ENCODE measurements at regions not wholly inside any gene's neighbourhood (a gene's known extent, or its start where the extent isn't known, plus 50 kb on each side); places are given as distances from the start of the nearest gene placed in this dataset.

GRCh38 chr12:24127919-24128721 is 178.7 kb upstream of the SOX5 start (continued):
- no peak for TF ChIP-seq ZNF503 (CRISPR knock-in tag; IDR thresholded peaks at IDR 0.05)

GRCh38 chr12:24125280-24125679 is 175.8 kb upstream of the SOX5 start:
- DNase-seq (ENCODE audit: low spot score): no peak
- Histone ChIP-seq H3K79me2 (ENCODE audit: insufficient read depth, low read length) (no peaks in the 10 kb centered on the region), H4K20me1 (ENCODE audit: insufficient read depth, low read length) (no peaks in the 10 kb centered on the region), H3K9ac (ENCODE audit: insufficient read depth, low read depth, low read length) (no peak overlapping the region), H3K4me2 (ENCODE audit: low read depth, low read length) (no peak overlapping the region), H3K27me3 (ENCODE audit: control insufficient read depth in 1 of 2, insufficient read depth in 2 of 2, low read length in 2 of 2) (peaks cover 0 to 12% of the 10 kb centered on the region in 2 experiments; a peak in 1 of 5 replicates), H3K9me3 (ENCODE audit: low read length) (no peaks in the 10 kb centered on the region), H2AFZ (ENCODE audit: low read length) (no peak overlapping the region), H3K4me1 (ENCODE audit: insufficient read depth, low read length) (peaks cover 7% of the 10 kb centered on the region), H3K4me3 (replicated peaks in 1 of 3; ENCODE audit: insufficient read depth in 1 of 3, low read depth in 2 of 3, low read length in 3 of 3) (no peak overlapping the region), H3K36me3 (replicated peaks in 1 of 2; ENCODE audit: control insufficient read depth in 1 of 2, insufficient read depth in 2 of 2, low read length in 2 of 2) (no peaks in the 10 kb centered on the region), H3K27ac (ENCODE audit: extremely low read length, insufficient read depth, low read length) (no peak overlapping the region)
- FAIRE-seq: no peak
- ATAC-seq: no peak
- in situ Hi-C loops (cut with HindIII; ENCODE audit: extremely low pct_ligation_motif_present, low pct_unique_long_range_greater_than_20kb): no loop called here
- TF ChIP-seq NFYB (CRISPR knock-in tag; IDR thresholded peaks at IDR 0.05) (no peak), MEIS2 (CRISPR knock-in tag; IDR thresholded peaks at IDR 0.05) (no peak), ZBTB42 (CRISPR knock-in tag; IDR thresholded peaks at IDR 0.05) (no peak), SMAD9 (CRISPR knock-in tag; IDR thresholded peaks at IDR 0.05) (no peak), CEBPB (IDR thresholded peaks at IDR 0.05; ENCODE audit: borderline replicate concordance, low read depth, low read length) (no peak), RBFOX2 (IDR thresholded peaks at IDR 0.05; ENCODE audit: low read depth, low read length) (no peak), GATA4 (IDR thresholded peaks at IDR 0.05; ENCODE audit: borderline replicate concordance, low read depth) (no peak), ZNF850 (CRISPR knock-in tag; conservative IDR thresholded peaks at IDR 0.05) (no peak), KLF13 (CRISPR knock-in tag; IDR thresholded peaks at IDR 0.05) (no peak), ZNF17 (CRISPR knock-in tag; IDR thresholded peaks at IDR 0.05) (no peak), GFI1 (CRISPR knock-in tag; IDR thresholded peaks at IDR 0.05; ENCODE audit: borderline replicate concordance) (no peak), ZHX2 (IDR thresholded peaks at IDR 0.05; ENCODE audit: low read depth) (no peak), ZHX2 (CRISPR knock-in tag; IDR thresholded peaks at IDR 0.05; ENCODE audit: borderline replicate concordance) (no peak)
- ChIA-PET CTCF (ENCODE audit: low intra/inter-chr PET ratio, low total read pairs) (no interaction called here), POLR2A (no interaction called here)
- 32% methylated on average over 4 of the region's 4 CpGs for WGBS (ENCODE audit: low lambda C conversion rate)
- intact Hi-C loops (cut with micrococcal nuclease; ENCODE audit: unreplicated experiment): no loop called here
- no TSS peak for BruUV-seq (replicated peaks)

Measured in HepG2 (cell line).